ENCODE measurements at regions not wholly inside any gene's neighbourhood (a gene's known extent, or its start where the extent isn't known, plus 50 kb on each side); places are given as distances from the start of the nearest gene placed in this dataset.

DNA sequence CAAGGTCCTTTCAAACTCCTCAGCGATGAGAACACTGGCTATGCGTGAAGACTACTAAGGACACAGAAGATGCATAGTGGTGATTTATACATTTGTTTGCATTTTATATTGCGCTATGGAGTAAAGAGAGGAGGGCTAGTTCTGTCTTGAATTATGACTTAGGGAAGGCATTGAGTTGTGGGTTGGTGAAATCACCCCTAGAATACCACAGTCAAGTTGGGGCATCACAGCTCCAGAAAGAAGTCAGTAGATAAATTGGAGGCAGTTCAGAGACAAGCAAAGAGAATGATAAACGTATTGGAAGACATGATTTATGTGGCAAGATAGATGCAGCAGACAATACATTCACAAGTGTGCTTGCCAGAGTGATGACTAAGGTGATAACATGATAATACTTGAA lies 460.4 kb downstream of the EPHA4 start:
- H3K9me3 ChIP-seq (ENCODE audit: insufficient read depth, low read depth, low read length): no peaks in the 10 kb centered on the region
- no peak overlapping the region for H3K27ac ChIP-seq (ENCODE audit: low read length)
- no peaks in the 10 kb centered on the region for H3K36me3 ChIP-seq (ENCODE audit: insufficient read depth, low read depth, low read length)
- no peaks in the 10 kb centered on the region for H3K27me3 ChIP-seq (ENCODE audit: insufficient read depth, low read length)
- no peaks in the 10 kb centered on the region for H3K4me1 ChIP-seq (ENCODE audit: insufficient read depth, low read length)
- H3K4me3 ChIP-seq (ENCODE audit: low read length): no peak overlapping the region
- H3K9ac ChIP-seq (ENCODE audit: low read depth, low read length): no peak overlapping the region

DNA sequence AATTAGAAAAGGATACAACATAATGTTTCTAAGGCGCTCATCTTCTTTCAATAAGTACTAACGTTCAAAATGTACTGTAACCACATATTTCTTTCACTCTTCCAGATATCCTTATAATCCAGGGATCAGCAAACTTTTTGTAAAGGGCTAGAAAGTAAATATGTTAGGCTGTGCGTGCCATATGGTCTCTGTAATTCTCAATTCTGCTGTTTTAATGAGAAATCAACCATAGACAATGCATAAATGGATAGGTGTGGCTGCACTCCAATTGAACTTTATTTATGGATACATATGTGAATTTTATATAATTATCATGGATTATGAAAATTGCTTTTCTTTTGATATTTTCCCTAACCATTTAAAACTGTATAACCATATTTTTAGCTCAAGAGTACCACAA lies 459.4 kb downstream of the EPHA4 start:
- H3K4me3 ChIP-seq (ENCODE audit: low read length): no peak overlapping the region
- no peaks in the 10 kb centered on the region for H3K36me3 ChIP-seq (ENCODE audit: insufficient read depth, low read depth, low read length)
- H3K27me3 ChIP-seq (ENCODE audit: insufficient read depth, low read length): no peaks in the 10 kb centered on the region
- no peaks in the 10 kb centered on the region for H3K4me1 ChIP-seq (ENCODE audit: insufficient read depth, low read length)
- H3K9me3 ChIP-seq (ENCODE audit: insufficient read depth, low read depth, low read length): no peaks in the 10 kb centered on the region
- H3K9ac ChIP-seq (ENCODE audit: low read depth, low read length): no peak overlapping the region
- H3K27ac ChIP-seq (ENCODE audit: low read length): no peak overlapping the region

- Histone ChIP-seq H3K9me3 (ENCODE audit: insufficient read depth, low read depth, low read length) (no peaks in the 10 kb centered on the region), H3K9ac (ENCODE audit: low read depth, low read length) (no peak overlapping the region), H3K27ac (ENCODE audit: low read length) (no peak overlapping the region), H3K27me3 (ENCODE audit: insufficient read depth, low read length) (no peaks in the 10 kb centered on the region), H3K4me1 (ENCODE audit: insufficient read depth, low read length) (no peaks in the 10 kb centered on the region), H3K4me3 (ENCODE audit: low read length) (no peak overlapping the region), H3K36me3 (ENCODE audit: insufficient read depth, low read depth, low read length) (no peaks in the 10 kb centered on the region)
Measured at GRCh38 chr2:221115944-221116343, 456.2 kb downstream of the EPHA4 start.

DNA sequence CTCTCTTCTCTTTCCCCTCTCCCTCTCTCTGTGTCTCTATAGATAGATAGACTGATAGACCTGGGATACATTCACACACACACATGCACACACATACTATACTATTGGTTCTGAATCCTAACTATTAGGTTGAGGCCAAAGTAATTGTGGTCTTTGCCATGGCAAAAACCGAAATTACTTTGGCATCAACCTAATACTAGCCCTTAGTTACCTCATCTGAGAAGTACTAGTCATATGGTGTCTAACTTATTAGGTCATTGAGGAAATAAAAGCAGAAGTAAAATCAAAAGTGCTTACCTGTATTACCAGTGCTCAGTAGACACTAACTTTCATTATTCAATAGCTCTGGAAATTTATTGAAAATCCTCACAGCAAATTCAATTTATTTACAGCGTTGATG lies 451.5 kb downstream of the EPHA4 start:
- no peaks in the 10 kb centered on the region for H3K9me3 ChIP-seq (ENCODE audit: insufficient read depth, low read depth, low read length)
- H3K4me3 ChIP-seq (ENCODE audit: low read length): no peak overlapping the region
- H3K27me3 ChIP-seq (ENCODE audit: insufficient read depth, low read length): no peaks in the 10 kb centered on the region
- H3K36me3 ChIP-seq (ENCODE audit: insufficient read depth, low read depth, low read length): no peaks in the 10 kb centered on the region
- H3K27ac ChIP-seq (ENCODE audit: low read length): no peak overlapping the region
- no peaks in the 10 kb centered on the region for H3K4me1 ChIP-seq (ENCODE audit: insufficient read depth, low read length)
- no peak overlapping the region for H3K9ac ChIP-seq (ENCODE audit: low read depth, low read length)

- Histone ChIP-seq H3K4me3 (ENCODE audit: low read length) (no peak overlapping the region), H3K9me3 (ENCODE audit: insufficient read depth, low read depth, low read length) (peaks cover 10% of the 10 kb centered on the region; the same call in 1 of the 2 replicates)
Measured at GRCh38 chr2:221123396-221123795, 448.7 kb downstream of the EPHA4 start.

GRCh38 chr2:221124532-221125240 lies 447.4 kb downstream of the EPHA4 start:
- H3K36me3 ChIP-seq (ENCODE audit: insufficient read depth, low read depth, low read length): no peaks in the 10 kb centered on the region
- H3K27me3 ChIP-seq (ENCODE audit: insufficient read depth, low read length): no peaks in the 10 kb centered on the region
- no peak overlapping the region for H3K4me3 ChIP-seq (ENCODE audit: low read length)

More at GRCh38 chr2:221123396-221123795, 448.7 kb downstream of the EPHA4 start:
- Histone ChIP-seq H3K9ac (ENCODE audit: low read depth, low read length) (no peak overlapping the region), H3K27ac (ENCODE audit: low read length) (no peak overlapping the region), H3K27me3 (ENCODE audit: insufficient read depth, low read length) (no peaks in the 10 kb centered on the region), H3K36me3 (ENCODE audit: insufficient read depth, low read depth, low read length) (no peaks in the 10 kb centered on the region), H3K4me1 (ENCODE audit: insufficient read depth, low read length) (no peaks in the 10 kb centered on the region)

DNA sequence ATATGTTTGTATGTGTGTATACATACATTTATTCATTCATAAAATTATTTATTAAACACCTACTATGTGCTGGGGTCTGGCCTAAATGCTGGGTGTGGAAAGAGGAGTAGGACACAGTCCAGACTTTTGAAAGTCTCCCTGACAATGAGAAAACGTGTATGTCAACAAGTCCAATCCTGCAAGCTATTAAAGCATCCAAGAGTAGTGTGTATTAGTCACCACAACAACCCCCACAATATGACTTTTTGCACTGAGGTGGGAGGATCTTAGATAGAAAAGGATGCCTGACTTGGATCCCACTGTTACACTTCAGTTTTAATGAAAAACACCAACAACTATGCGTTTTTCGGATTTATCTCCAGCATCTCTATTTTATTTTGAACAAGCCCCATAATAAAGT lies 446.4 kb downstream of the EPHA4 start:
- H3K4me1 ChIP-seq (ENCODE audit: insufficient read depth, low read length): no peaks in the 10 kb centered on the region
- H3K27me3 ChIP-seq (ENCODE audit: insufficient read depth, low read length): no peaks in the 10 kb centered on the region
- no peaks in the 10 kb centered on the region for H3K36me3 ChIP-seq (ENCODE audit: insufficient read depth, low read depth, low read length)
- no peak overlapping the region for H3K9ac ChIP-seq (ENCODE audit: low read depth, low read length)
- no peak overlapping the region for H3K4me3 ChIP-seq (ENCODE audit: low read length)
- H3K9me3 ChIP-seq (ENCODE audit: insufficient read depth, low read depth, low read length): peaks cover 14% of the 10 kb centered on the region
- H3K27ac ChIP-seq (ENCODE audit: low read length): no peak overlapping the region

More at GRCh38 chr2:221124532-221125240, 447.4 kb downstream of the EPHA4 start:
- Histone ChIP-seq H3K9me3 (ENCODE audit: insufficient read depth, low read depth, low read length) (peaks cover 14% of the 10 kb centered on the region), H3K27ac (ENCODE audit: low read length) (no peak overlapping the region), H3K4me1 (ENCODE audit: insufficient read depth, low read length) (no peaks in the 10 kb centered on the region), H3K9ac (ENCODE audit: low read depth, low read length) (no peak overlapping the region)

DNA sequence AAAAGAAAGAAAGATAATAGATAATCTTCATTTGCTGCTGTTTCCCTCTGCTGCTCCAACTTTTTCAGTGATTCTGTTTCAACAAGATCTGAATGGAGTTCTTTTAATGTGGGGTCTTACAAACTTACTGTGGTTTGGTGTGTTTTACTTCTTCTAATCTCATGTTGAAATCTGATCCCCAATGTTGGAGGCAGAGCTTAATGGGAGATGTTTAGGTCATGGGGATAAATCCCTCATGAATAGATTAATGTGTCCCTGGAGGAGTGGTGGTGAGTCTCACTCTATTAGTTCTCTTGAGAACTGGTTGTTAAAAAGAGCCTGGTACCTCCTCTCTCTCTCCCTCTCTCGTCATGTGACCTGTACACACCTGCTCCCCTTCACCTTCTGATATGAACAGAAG lies 442.4 kb downstream of the EPHA4 start:
- no peak overlapping the region for H3K4me3 ChIP-seq (ENCODE audit: low read length)
- H3K9ac ChIP-seq (ENCODE audit: low read depth, low read length): no peak overlapping the region
- H3K9me3 ChIP-seq (ENCODE audit: insufficient read depth, low read depth, low read length): peaks cover 14% of the 10 kb centered on the region
- H3K36me3 ChIP-seq (ENCODE audit: insufficient read depth, low read depth, low read length): no peaks in the 10 kb centered on the region
- H3K4me1 ChIP-seq (ENCODE audit: insufficient read depth, low read length): no peaks in the 10 kb centered on the region
- no peaks in the 10 kb centered on the region for H3K27me3 ChIP-seq (ENCODE audit: insufficient read depth, low read length)
- no peak overlapping the region for H3K27ac ChIP-seq (ENCODE audit: low read length)

- Histone ChIP-seq H3K4me3 (ENCODE audit: low read length) (no peak overlapping the region), H3K27me3 (ENCODE audit: insufficient read depth, low read length) (no peaks in the 10 kb centered on the region), H3K4me1 (ENCODE audit: insufficient read depth, low read length) (no peaks in the 10 kb centered on the region), H3K9me3 (ENCODE audit: insufficient read depth, low read depth, low read length) (peaks cover 14% of the 10 kb centered on the region), H3K9ac (ENCODE audit: low read depth, low read length) (no peak overlapping the region), H3K36me3 (ENCODE audit: insufficient read depth, low read depth, low read length) (no peaks in the 10 kb centered on the region), H3K27ac (ENCODE audit: low read length) (no peak overlapping the region)
Measured at GRCh38 chr2:221130431-221130830, 441.7 kb downstream of the EPHA4 start.

DNA sequence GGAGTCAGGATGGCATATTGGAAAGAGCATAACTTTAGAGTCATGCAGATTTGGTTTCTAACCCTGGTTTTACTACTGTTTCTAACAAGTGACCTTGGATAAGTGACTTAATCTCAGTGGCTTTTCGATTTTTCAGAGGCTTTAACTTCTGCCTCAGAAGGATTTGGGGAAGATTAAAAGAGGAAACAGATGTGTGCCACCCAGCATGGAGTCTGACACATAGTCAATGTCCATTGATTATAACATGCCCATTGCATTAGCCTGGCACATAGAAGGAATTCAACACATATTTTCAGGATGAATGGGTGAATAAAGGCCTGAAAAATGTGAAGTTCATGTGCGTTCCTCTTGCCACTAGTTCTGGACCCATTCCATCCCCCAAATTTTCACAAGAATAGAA lies 438.2 kb downstream of the EPHA4 start:
- H3K36me3 ChIP-seq (ENCODE audit: insufficient read depth, low read depth, low read length): no peaks in the 10 kb centered on the region
- H3K27ac ChIP-seq (ENCODE audit: low read length): no peak overlapping the region
- no peaks in the 10 kb centered on the region for H3K9me3 ChIP-seq (ENCODE audit: insufficient read depth, low read depth, low read length)
- no peaks in the 10 kb centered on the region for H3K4me1 ChIP-seq (ENCODE audit: insufficient read depth, low read length)
- H3K9ac ChIP-seq (ENCODE audit: low read depth, low read length): no peak overlapping the region
- no peak overlapping the region for H3K4me3 ChIP-seq (ENCODE audit: low read length)
- H3K27me3 ChIP-seq (ENCODE audit: insufficient read depth, low read length): no peaks in the 10 kb centered on the region

- Histone ChIP-seq H3K4me1 (ENCODE audit: insufficient read depth, low read length) (no peaks in the 10 kb centered on the region), H3K27me3 (ENCODE audit: insufficient read depth, low read length) (no peaks in the 10 kb centered on the region), H3K9ac (ENCODE audit: low read depth, low read length) (no peak overlapping the region), H3K36me3 (ENCODE audit: insufficient read depth, low read depth, low read length) (no peaks in the 10 kb centered on the region), H3K27ac (ENCODE audit: low read length) (no peak overlapping the region), H3K4me3 (ENCODE audit: low read length) (no peak overlapping the region), H3K9me3 (ENCODE audit: insufficient read depth, low read depth, low read length) (no peaks in the 10 kb centered on the region)
Measured at GRCh38 chr2:221134718-221135117, 437.4 kb downstream of the EPHA4 start.

GRCh38 chr2:221135699-221136098 lies 436.4 kb downstream of the EPHA4 start:
- Histone ChIP-seq H3K4me3 (ENCODE audit: low read length) (no peak overlapping the region), H3K36me3 (ENCODE audit: insufficient read depth, low read depth, low read length) (no peaks in the 10 kb centered on the region), H3K9me3 (ENCODE audit: insufficient read depth, low read depth, low read length) (no peaks in the 10 kb centered on the region), H3K27me3 (ENCODE audit: insufficient read depth, low read length) (no peaks in the 10 kb centered on the region), H3K9ac (ENCODE audit: low read depth, low read length) (no peak overlapping the region), H3K27ac (ENCODE audit: low read length) (no peak overlapping the region), H3K4me1 (ENCODE audit: insufficient read depth, low read length) (no peaks in the 10 kb centered on the region)
